Body of pancreas (tissue), 4 donors: ENCODE measurements at regions not wholly inside any gene's neighbourhood (a gene's known extent, or its start where the extent isn't known, plus 50 kb on each side); places are given as distances from the start of the nearest gene placed in this dataset.

Experiments used
- POLR2A ChIP-seq, 3 donors: fragments of 450-650 bp; IDR thresholded peaks; one replicate each; pipeline ENCODE4 v1.6.1; 2016; ENCODE audit warnings: antibody characterized with exemption in 3 of 3, mild to moderate bottlenecking in 2 of 3
- TF ChIP-seq, protein P1 (sequence below), 7 experiments: fragments of 450-650 bp in 4 of 7; fragments of 200-600 bp in 3 of 7; sonication (generic) in 3 of 7; IDR thresholded peaks; one replicate each; pipeline ENCODE4 v1.5.1; 2016 to 2019; ENCODE audit warnings: antibody characterized with exemption in 7 of 7

DNA sequence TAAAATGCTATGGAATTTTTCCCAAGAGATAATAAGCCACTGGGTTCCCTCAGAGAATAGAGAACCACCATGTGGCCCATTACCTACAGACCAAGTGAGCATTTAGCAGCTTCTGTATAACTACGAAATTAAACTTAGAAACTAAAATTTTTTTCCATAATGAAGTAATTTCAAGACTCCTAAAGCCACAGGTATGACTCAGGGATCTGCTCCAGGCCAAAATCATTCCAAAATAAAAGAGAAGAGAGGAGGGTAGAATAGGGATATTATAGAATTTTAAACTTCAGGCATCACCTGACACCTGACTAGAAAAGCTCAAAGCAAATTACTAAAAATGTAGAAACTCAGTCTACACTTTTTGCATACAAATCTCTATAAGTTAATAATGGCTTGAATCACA lies 108.9 kb upstream of the DST start:
- TF ChIP-seq, protein P1, sequence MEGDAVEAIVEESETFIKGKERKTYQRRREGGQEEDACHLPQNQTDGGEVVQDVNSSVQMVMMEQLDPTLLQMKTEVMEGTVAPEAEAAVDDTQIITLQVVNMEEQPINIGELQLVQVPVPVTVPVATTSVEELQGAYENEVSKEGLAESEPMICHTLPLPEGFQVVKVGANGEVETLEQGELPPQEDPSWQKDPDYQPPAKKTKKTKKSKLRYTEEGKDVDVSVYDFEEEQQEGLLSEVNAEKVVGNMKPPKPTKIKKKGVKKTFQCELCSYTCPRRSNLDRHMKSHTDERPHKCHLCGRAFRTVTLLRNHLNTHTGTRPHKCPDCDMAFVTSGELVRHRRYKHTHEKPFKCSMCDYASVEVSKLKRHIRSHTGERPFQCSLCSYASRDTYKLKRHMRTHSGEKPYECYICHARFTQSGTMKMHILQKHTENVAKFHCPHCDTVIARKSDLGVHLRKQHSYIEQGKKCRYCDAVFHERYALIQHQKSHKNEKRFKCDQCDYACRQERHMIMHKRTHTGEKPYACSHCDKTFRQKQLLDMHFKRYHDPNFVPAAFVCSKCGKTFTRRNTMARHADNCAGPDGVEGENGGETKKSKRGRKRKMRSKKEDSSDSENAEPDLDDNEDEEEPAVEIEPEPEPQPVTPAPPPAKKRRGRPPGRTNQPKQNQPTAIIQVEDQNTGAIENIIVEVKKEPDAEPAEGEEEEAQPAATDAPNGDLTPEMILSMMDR (IDR thresholded peaks at IDR 0.05) = no peak
- TF ChIP-seq POLR2A (IDR thresholded peaks at IDR 0.05) = no peak
